Activated CD4-positive, alpha-beta T cell treated with anti-CD3 and anti-CD28 coated beads, Interleukin-2, amount 10 ng/mL, durations not matched to agents 7 days and 5 days (primary cell): ENCODE measurements at regions not wholly inside any gene's neighbourhood (a gene's known extent, or its start where the extent isn't known, plus 50 kb on each side); places are given as distances from the start of the nearest gene placed in this dataset.
"Not testable (repeated sequence)": the region's sequence is repeated elsewhere in the genome, so short reads cannot be mapped to it uniquely, and the experiment has no call there.

Experiments used
- CTCF ChIA-PET: fragments of 350-600 bp; sonication (Branson Sonifier 250); formaldehyde crosslinking; loops from one replicate; lab custom pipeline; 2021; ENCODE audit warnings: antibody characterized with exemption; lab: Charles Lee
- POLR2A ChIA-PET: fragments of 350-600 bp; sonication (Branson Sonifier 250); formaldehyde crosslinking; loops from one replicate; lab custom pipeline; 2021; ENCODE audit warnings: antibody characterized with exemption; lab: Charles Lee
- DNase-seq: peaks from one replicate; pipeline ENCODE4 v3.0.0-alpha.2; 2020
- H3K27ac Mint-ChIP-seq: one replicate; pipeline ENCODE4 v1.8.0; 2021; ENCODE audit warnings: mild to moderate bottlenecking, moderate library complexity, mixed read lengths
- H3K27me3 Mint-ChIP-seq: one replicate; pipeline ENCODE4 v1.8.0; 2021; ENCODE audit warnings: mixed read lengths
- H3K36me3 Mint-ChIP-seq: one replicate; pipeline ENCODE4 v1.8.0; 2021; ENCODE audit warnings: low read depth, mixed read lengths
- H3K4me1 Mint-ChIP-seq: one replicate; pipeline ENCODE4 v1.8.0; 2021; ENCODE audit warnings: mixed read lengths
- H3K4me3 Mint-ChIP-seq: one replicate; pipeline ENCODE4 v1.8.0; 2021; ENCODE audit warnings: mild to moderate bottlenecking, moderate library complexity, mixed read lengths
- H3K9me3 Mint-ChIP-seq: one replicate; pipeline ENCODE4 v1.8.0; 2021; ENCODE audit warnings: mixed read lengths

GRCh38 chr12:114616081-114616480 is 67.9 kb downstream of the TBX3 start:
- Mint-ChIP-seq H3K4me1 (no peaks in the 10 kb centered on the region), H3K9me3 (peaks cover 11% of the 10 kb centered on the region), H3K4me3 (no peak overlapping the region), H3K27ac (no peak overlapping the region), H3K36me3 (no peaks in the 10 kb centered on the region), H3K27me3 (no peaks in the 10 kb centered on the region)
- POLR2A ChIA-PET: no interaction called here
- CTCF ChIA-PET: no interaction called here
- no peak for DNase-seq

GRCh38 chr12:114614040-114614439 is 69.9 kb downstream of the TBX3 start:
- ChIA-PET CTCF (interaction anchor here (0.9 kb wide), 1 partner anchor 11 kb away, joined by 5 read pairs; no protein-coding TSS in a partner anchor), POLR2A (no interaction called here)
- H3K27ac Mint-ChIP-seq: no peak overlapping the region
- no peak overlapping the region for H3K4me3 Mint-ChIP-seq
- no peaks in the 10 kb centered on the region for H3K27me3 Mint-ChIP-seq
- H3K36me3 Mint-ChIP-seq: no peaks in the 10 kb centered on the region
- DNase-seq: no peak
- peaks cover 11% of the 10 kb centered on the region for H3K9me3 Mint-ChIP-seq
- H3K4me1 Mint-ChIP-seq: no peaks in the 10 kb centered on the region

GRCh38 chr12:114612062-114612461 is 71.9 kb downstream of the TBX3 start:
- no peaks in the 10 kb centered on the region for H3K27me3 Mint-ChIP-seq

GRCh38 chr12:114611145-114612018 is 72.6 kb downstream of the TBX3 start:
- Mint-ChIP-seq H3K9me3 (peaks cover 6% of the 10 kb centered on the region), H3K27me3 (no peaks in the 10 kb centered on the region), H3K4me3 (no peak overlapping the region), H3K4me1 (no peaks in the 10 kb centered on the region), H3K36me3 (no peaks in the 10 kb centered on the region), H3K27ac (peak overlapping the region; percentile 17)
- DNase-seq: no peak
- CTCF ChIA-PET: no interaction called here
- POLR2A ChIA-PET: no interaction called here

More at GRCh38 chr12:114612062-114612461, 71.9 kb downstream of the TBX3 start:
- Mint-ChIP-seq H3K4me3 (no peak overlapping the region), H3K36me3 (no peaks in the 10 kb centered on the region), H3K27ac (no peak overlapping the region), H3K9me3 (peaks cover 6% of the 10 kb centered on the region), H3K4me1 (no peaks in the 10 kb centered on the region)
- ChIA-PET POLR2A (no interaction called here), CTCF (no interaction called here)
- no peak for DNase-seq

GRCh38 chr12:114608509-114608908 is 75.5 kb downstream of the TBX3 start:
- Mint-ChIP-seq H3K9me3 (no peaks in the 10 kb centered on the region), H3K4me3 (no peak overlapping the region), H3K27ac (no peak overlapping the region), H3K27me3 (no peaks in the 10 kb centered on the region), H3K36me3 (no peaks in the 10 kb centered on the region), H3K4me1 (no peaks in the 10 kb centered on the region)
- POLR2A ChIA-PET: no interaction called here
- CTCF ChIA-PET: no interaction called here
- no peak for DNase-seq

- Mint-ChIP-seq H3K27me3 (no peaks in the 10 kb centered on the region), H3K27ac (no peak overlapping the region), H3K4me1 (no peaks in the 10 kb centered on the region), H3K36me3 (no peaks in the 10 kb centered on the region), H3K9me3 (peaks cover 2% of the 10 kb centered on the region), H3K4me3 (no peak overlapping the region)
- ChIA-PET CTCF (no interaction called here), POLR2A (no interaction called here)
- no peak for DNase-seq
Observed at GRCh38 chr12:114605918-114606317, 78.1 kb downstream of the TBX3 start.

- Mint-ChIP-seq H3K4me3 (no peak overlapping the region), H3K27ac (no peak overlapping the region), H3K4me1 (no peaks in the 10 kb centered on the region), H3K9me3 (peaks cover 7% of the 10 kb centered on the region), H3K36me3 (no peaks in the 10 kb centered on the region), H3K27me3 (no peaks in the 10 kb centered on the region)
- no peak for DNase-seq
- POLR2A ChIA-PET: no interaction called here
- CTCF ChIA-PET: no interaction called here
Observed at GRCh38 chr12:114604606-114605005, 79.4 kb downstream of the TBX3 start.

- DNase-seq, CTCF ChIA-PET, H3K4me1 Mint-ChIP-seq, H3K27ac Mint-ChIP-seq, H3K36me3 Mint-ChIP-seq, H3K9me3 Mint-ChIP-seq, H3K27me3 Mint-ChIP-seq, POLR2A ChIA-PET, H3K4me3 Mint-ChIP-seq: not testable (repeated sequence)
Observed at GRCh38 chr12:114600584-114600983, 83.4 kb downstream of the TBX3 start.

- H3K9me3 Mint-ChIP-seq: peaks cover 7% of the 10 kb centered on the region
- no peak for DNase-seq
- no peak overlapping the region for H3K27ac Mint-ChIP-seq
- H3K27me3 Mint-ChIP-seq: no peaks in the 10 kb centered on the region
- no peaks in the 10 kb centered on the region for H3K36me3 Mint-ChIP-seq
- H3K4me3 Mint-ChIP-seq: no peak overlapping the region
- H3K4me1 Mint-ChIP-seq: no peaks in the 10 kb centered on the region
- ChIA-PET CTCF (interaction anchor here (0.7 to 1.3 kb wide), 2 partner anchors 22 to 63 kb away, joined by 3 read pairs; no protein-coding TSS in a partner anchor), POLR2A (no interaction called here)
Observed at GRCh38 chr12:114598111-114598510, 85.9 kb downstream of the TBX3 start.

GRCh38 chr12:114592946-114593345 is 91.0 kb downstream of the TBX3 start:
- Mint-ChIP-seq H3K36me3 (no peaks in the 10 kb centered on the region), H3K4me3 (no peak overlapping the region), H3K4me1 (no peaks in the 10 kb centered on the region), H3K27me3 (no peaks in the 10 kb centered on the region), H3K27ac (no peak overlapping the region), H3K9me3 (no peaks in the 10 kb centered on the region)
- no peak for DNase-seq
- CTCF ChIA-PET: interaction anchor here (0.7 kb wide), 1 partner anchor 103 kb away, joined by 3 read pairs; no protein-coding TSS in a partner anchor
- POLR2A ChIA-PET: no interaction called here

- Mint-ChIP-seq H3K36me3 (no peaks in the 10 kb centered on the region), H3K4me3 (no peak overlapping the region), H3K9me3 (no peaks in the 10 kb centered on the region), H3K27me3 (no peaks in the 10 kb centered on the region), H3K4me1 (no peaks in the 10 kb centered on the region), H3K27ac (no peak overlapping the region)
- CTCF ChIA-PET: no interaction called here
- DNase-seq: no peak
- POLR2A ChIA-PET: no interaction called here
Observed at GRCh38 chr12:114588061-114588460, 95.9 kb downstream of the TBX3 start.

GRCh38 chr12:114580306-114580705 is 103.7 kb downstream of the TBX3 start:
- Mint-ChIP-seq H3K27me3 (no peaks in the 10 kb centered on the region), H3K27ac (no peak overlapping the region), H3K9me3 (no peaks in the 10 kb centered on the region), H3K4me3 (no peak overlapping the region), H3K4me1 (no peaks in the 10 kb centered on the region), H3K36me3 (no peaks in the 10 kb centered on the region)
- no peak for DNase-seq
- POLR2A ChIA-PET: interaction anchor here (0.6 kb wide), 1 partner anchor 208 kb away, joined by 3 read pairs; no protein-coding TSS in a partner anchor
- CTCF ChIA-PET: interaction anchor here (0.6 kb wide), 1 partner anchor 586 kb away, joined by 3 read pairs; no protein-coding TSS in a partner anchor

GRCh38 chr12:114579389-114579788 is 104.6 kb downstream of the TBX3 start:
- H3K27me3 Mint-ChIP-seq: no peaks in the 10 kb centered on the region
- no peaks in the 10 kb centered on the region for H3K9me3 Mint-ChIP-seq
- H3K4me3 Mint-ChIP-seq: no peak overlapping the region

More at GRCh38 chr12:114579389-114579788, 104.6 kb downstream of the TBX3 start:
- H3K27ac Mint-ChIP-seq: no peak overlapping the region
- POLR2A ChIA-PET: no interaction called here
- H3K36me3 Mint-ChIP-seq: no peaks in the 10 kb centered on the region
- CTCF ChIA-PET: interaction anchor here (0.6 kb wide), 1 partner anchor 586 kb away, joined by 3 read pairs; no protein-coding TSS in a partner anchor
- no peaks in the 10 kb centered on the region for H3K4me1 Mint-ChIP-seq
- DNase-seq: no peak
